IMR-90 (cell line): ENCODE measurements at regions not wholly inside any gene's neighbourhood (a gene's known extent, or its start where the extent isn't known, plus 50 kb on each side); places are given as distances from the start of the nearest gene placed in this dataset.

ENCODE experiments used
- ATAC-seq: fragments of 200-7000 bp; cut with Tn5 transposase; 2 replicates; pipeline ENCODE4 v1.9.1; 2020; ENCODE audit warnings: low read depth, mild to moderate bottlenecking, moderate library complexity
- BruUV-seq: library from RNA; stranded (reverse); fragments of 400-500 nt; replicated peaks from 2 replicates; lab custom pipeline; 2021; lab: Mats Ljungman, UMichigan
- CTCF ChIA-PET: fragments of 300-600 bp; formaldehyde crosslinking; extraction: SDS; loops from one replicate; lab custom pipeline; 2021; ENCODE audit warnings: antibody characterized with exemption; lab: Yijun Ruan, JAX
- POLR2A ChIA-PET: fragments of 300-600 bp; sonication (Branson Sonifier 250); formaldehyde crosslinking; loops from one replicate; lab custom pipeline; 2022; ENCODE audit warnings: antibody characterized with exemption; ENCODE audit not compliant: unreplicated experiment; lab: Charles Lee
- DNase-seq: peaks from one replicate; pipeline ENCODE4 v3.0.0; 2013
- H2AFZ ChIP-seq: replicated peaks from 2 replicates; pipeline ENCODE3; 2013; ENCODE audit warnings: low read length, mild to moderate bottlenecking; ENCODE audit not compliant: poor library complexity
- H2AK5ac ChIP-seq: 2 replicates; pipeline ENCODE4 v1.6.1; 2013; ENCODE audit warnings: low read depth, low read length, inconsistent platforms
- H2AK9ac ChIP-seq: replicated peaks from 2 replicates; pipeline ENCODE3; 2013; ENCODE audit warnings: mild to moderate bottlenecking, low read depth, low read length, moderate library complexity; ENCODE audit not compliant: poor library complexity
- H2BK120ac ChIP-seq: 2 replicates; pipeline ENCODE4 v1.6.1; 2013; ENCODE audit warnings: low read depth, low read length, inconsistent platforms
- H2BK15ac ChIP-seq: 3 replicates; pipeline ENCODE4 v1.6.1; 2013; ENCODE audit warnings: low read depth, low read length, inconsistent platforms
- H2BK20ac ChIP-seq: 2 replicates; pipeline ENCODE4 v1.6.1; 2013; ENCODE audit warnings: low read depth, mild to moderate bottlenecking, inconsistent platforms, low read length, moderate library complexity
- H2BK5ac ChIP-seq: 2 replicates; pipeline ENCODE4 v1.6.1; 2013; ENCODE audit warnings: mild to moderate bottlenecking, low read depth, low read length, inconsistent platforms; ENCODE audit not compliant: poor library complexity, severe bottlenecking
- H3K14ac ChIP-seq: replicated peaks from 2 replicates; pipeline ENCODE4 v1.6.1; 2013; ENCODE audit warnings: low read depth, low read length, inconsistent platforms
- H3K18ac ChIP-seq: 2 replicates; pipeline ENCODE4 v1.6.1; 2013; ENCODE audit warnings: low read depth, low read length, control low read depth
- H3K23ac ChIP-seq: 2 replicates; pipeline ENCODE4 v1.6.1; 2013; ENCODE audit warnings: low read depth, low read length, inconsistent platforms
- H3K27ac ChIP-seq: 2 replicates; pipeline ENCODE4 v1.5.1; 2013; ENCODE audit warnings: mild to moderate bottlenecking, control low read depth, low read length; ENCODE audit not compliant: insufficient read depth
- H3K27me3 ChIP-seq: 2 replicates; pipeline ENCODE4 v1.6.1; 2013; ENCODE audit warnings: low read length; ENCODE audit not compliant: control insufficient read depth, insufficient read depth
- H3K36me3 ChIP-seq: 2 replicates; pipeline ENCODE4 v1.6.1; 2013; ENCODE audit warnings: low read length, mixed read lengths; ENCODE audit not compliant: control insufficient read depth, insufficient read depth
- H3K4ac ChIP-seq: 2 replicates; pipeline ENCODE4 v1.6.1; 2013; ENCODE audit warnings: low read depth, low read length, inconsistent platforms
- H3K4me1 ChIP-seq: 2 replicates; pipeline ENCODE4 v1.6.1; 2013; ENCODE audit warnings: low read length, mixed read lengths; ENCODE audit not compliant: control insufficient read depth, insufficient read depth
- H3K4me2 ChIP-seq: 2 replicates; pipeline ENCODE4 v1.6.1; 2013; ENCODE audit warnings: low read depth, mild to moderate bottlenecking, control low read depth, low read length, moderate library complexity
- H3K4me3 ChIP-seq: 2 replicates; pipeline ENCODE4 v1.5.1; 2013; ENCODE audit warnings: low read depth, mild to moderate bottlenecking, control low read depth, low read length, moderate library complexity; ENCODE audit not compliant: insufficient read depth
- H3K56ac ChIP-seq: 2 replicates; pipeline ENCODE4 v1.6.1; 2013; ENCODE audit warnings: low read length, inconsistent platforms; ENCODE audit not compliant: insufficient read depth; ENCODE audit errors: extremely low read depth
- H3K79me1 ChIP-seq, 2 experiments: 2 replicates each; pipeline ENCODE4 v1.6.1; 2013; ENCODE audit warnings: low read length in 2 of 2, inconsistent platforms in 1 of 2, low read depth in 1 of 2
- H3K9ac ChIP-seq: 2 replicates; pipeline ENCODE4 v1.6.1; 2013; ENCODE audit warnings: low read depth, low read length, control low read depth
- H3K9me1 ChIP-seq: 2 replicates; pipeline ENCODE4 v1.6.1; 2013; ENCODE audit warnings: low read length, inconsistent platforms; ENCODE audit not compliant: insufficient read depth
- H3K9me3 ChIP-seq: 2 replicates; pipeline ENCODE4 v1.6.1; 2013; ENCODE audit warnings: low read length; ENCODE audit not compliant: control insufficient read depth, insufficient read depth
- H4K20me1 ChIP-seq: 2 replicates; pipeline ENCODE4 v1.6.1; 2013; ENCODE audit warnings: low read length, inconsistent platforms; ENCODE audit not compliant: insufficient read depth
- H4K5ac ChIP-seq: 2 replicates; pipeline ENCODE4 v1.6.1; 2013; ENCODE audit warnings: mild to moderate bottlenecking, low read depth, low read length, control low read depth
- H4K8ac ChIP-seq, 2 experiments: 2 replicates each; pipeline ENCODE4 v1.6.1; 2013; ENCODE audit warnings: low read depth in 2 of 2, low read length in 2 of 2, control low read depth in 1 of 2, inconsistent platforms in 1 of 2
- H4K91ac ChIP-seq: 2 replicates; pipeline ENCODE4 v1.6.1; 2013; ENCODE audit warnings: low read depth, low read length, inconsistent platforms; ENCODE audit not compliant: insufficient read depth
- BHLHE40 ChIP-seq: fragments of 150-350 bp; IDR thresholded peaks from 2 replicates; pipeline ENCODE4 v1.6.1; 2016; ENCODE audit warnings: mild to moderate bottlenecking, low read depth, low read length
- CEBPB ChIP-seq: IDR thresholded peaks from 2 replicates; pipeline ENCODE4 v1.6.1; 2012; ENCODE audit warnings: low read depth, low read length, improper control_type of control experiment
- CHD1 ChIP-seq: IDR thresholded peaks from 2 replicates; pipeline ENCODE4 v1.6.1; 2012; ENCODE audit warnings: low read depth, low read length, improper control_type of control experiment
- FOS ChIP-seq: fragments of 150-350 bp; IDR thresholded peaks from 2 replicates; pipeline ENCODE4 v1.6.1; 2016; ENCODE audit warnings: low read depth, low read length
- MAFK ChIP-seq: IDR thresholded peaks from 2 replicates; pipeline ENCODE4 v1.6.1; 2012; ENCODE audit warnings: low read depth, low read length, improper control_type of control experiment
- MAZ ChIP-seq: IDR thresholded peaks from 2 replicates; pipeline ENCODE4 v1.6.1; 2012; ENCODE audit warnings: low read depth, mild to moderate bottlenecking, low read length, improper control_type of control experiment, moderate library complexity, borderline replicate concordance
- MXI1 ChIP-seq: IDR thresholded peaks from 2 replicates; pipeline ENCODE4 v1.6.1; 2012; ENCODE audit warnings: low read depth, mild to moderate bottlenecking, low read length, moderate library complexity, borderline replicate concordance
- NFE2L2 ChIP-seq: fragments of 150-350 bp; IDR thresholded peaks from 2 replicates; pipeline ENCODE4 v1.6.1; 2016; ENCODE audit warnings: low read depth, mild to moderate bottlenecking, low read length
- RAD21 ChIP-seq: IDR thresholded peaks from 2 replicates; pipeline ENCODE4 v1.6.1; 2012; ENCODE audit warnings: low read length, improper control_type of control experiment
- RCOR1 ChIP-seq: IDR thresholded peaks from 2 replicates; pipeline ENCODE4 v1.6.1; 2012; ENCODE audit warnings: mild to moderate bottlenecking, low read length, improper control_type of control experiment; ENCODE audit not compliant: insufficient replicate concordance
- RFX5 ChIP-seq: IDR thresholded peaks from 2 replicates; pipeline ENCODE4 v1.8.0; 2012; ENCODE audit warnings: low read depth, mild to moderate bottlenecking, low read length, moderate library complexity
- SMC3 ChIP-seq: fragments of 150-350 bp; IDR thresholded peaks from 2 replicates; pipeline ENCODE4 v1.6.1; 2016; ENCODE audit warnings: low read depth, mild to moderate bottlenecking, antibody characterized with exemption, low read length, moderate library complexity
- WGBS, 2 experiments: methylation state at CpG; one replicate each; pipeline versions ENCODE4 v1.1.5 to v1.1.7; 2013; ENCODE audit warnings: missing lambda C conversion rate in 2 of 2; ENCODE audit not compliant: insufficient read length in 1 of 2; ENCODE audit errors: extremely low coverage in 2 of 2; 5-methylcytosine and 5-hydroxymethylcytosine counted together
- dilution Hi-C: fragments of 300-500 bp; cut with HindIII; formaldehyde crosslinking; loops from one replicate; pipeline ENCODE4 v1.14.3; 2018; ENCODE audit warnings: low sequenced_read_pairs; ENCODE audit not compliant: unreplicated experiment
- in situ Hi-C: fragments of 300-500 bp; cut with MboI; formaldehyde crosslinking; loops from 3 replicates; pipeline ENCODE4 v1.14.3; 2019; ENCODE audit warnings: low sequenced_read_pairs, inconsistent platforms, mixed read lengths
- intact Hi-C: fragments of 100-400 bp; cut with micrococcal nuclease; formaldehyde crosslinking; loops from 2 replicates; pipeline ENCODE4 v1.10.0; 2022
- TF ChIP-seq, protein P1 (sequence below): conservative IDR thresholded peaks from 2 replicates; pipeline ENCODE4 v1.5.1; 2012; ENCODE audit warnings: mild to moderate bottlenecking, low read depth, low read length, improper control_type of control experiment
- TF ChIP-seq, protein P2 (sequence below): fragments of 150-350 bp; IDR thresholded peaks from 2 replicates; pipeline ENCODE4 v1.6.1; 2017; ENCODE audit warnings: mild to moderate bottlenecking, antibody characterized with exemption, low read length, low read depth

DNA sequence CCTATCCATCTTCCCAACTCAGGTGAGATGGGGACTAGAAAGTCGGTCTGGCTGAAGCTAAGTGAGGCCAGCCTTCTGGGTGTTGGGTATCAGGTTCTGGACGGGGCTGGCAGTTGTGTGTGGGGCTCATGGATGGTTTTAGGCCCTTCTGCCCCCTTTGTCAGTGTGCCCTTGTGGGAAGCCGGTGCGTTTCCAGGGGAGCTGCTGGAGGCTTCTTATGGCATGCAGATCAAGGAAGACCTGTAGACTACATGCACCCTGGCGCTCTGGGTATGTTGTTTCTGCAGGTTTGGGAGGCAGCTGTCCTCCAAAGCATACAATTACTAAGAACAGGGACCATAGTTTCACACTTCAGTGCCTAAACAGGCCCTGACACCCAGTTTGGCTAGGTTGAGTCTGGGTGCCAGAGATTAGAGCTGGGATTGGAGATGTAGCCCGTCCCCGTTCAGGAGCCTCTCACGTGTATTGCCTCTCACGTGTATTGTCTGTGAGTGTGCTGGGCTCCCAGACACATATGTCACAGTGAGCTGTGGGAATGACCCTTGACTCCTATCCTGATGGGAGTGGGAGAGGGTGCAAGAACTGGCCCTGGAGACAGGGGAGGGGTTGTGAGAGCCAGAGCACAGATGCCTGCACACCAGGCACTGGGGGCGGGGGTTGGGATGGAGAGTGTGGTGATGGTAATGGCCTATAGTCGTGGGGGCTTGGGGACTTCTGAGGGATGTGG lies 84.4 kb downstream of the SLC25A47 start:
- Histone ChIP-seq H3K27me3 (no peaks in the 10 kb centered on the region), H3K79me1 (peaks cover 6 to 34% of the 10 kb centered on the region in 2 experiments; a peak in 3 of 4 replicates), H2BK5ac (no peak overlapping the region), H3K18ac (no peak overlapping the region), H2BK120ac (no peak overlapping the region), H2BK15ac (no peak overlapping the region), H3K4ac (no peak overlapping the region), H4K5ac (no peak overlapping the region), H3K4me3 (no peak overlapping the region), H3K36me3 (no peaks in the 10 kb centered on the region), H4K8ac (no peak overlapping the region), H2AFZ (no peak overlapping the region), H4K91ac (no peak overlapping the region), H3K4me2 (no peak overlapping the region), H3K27ac (no peak overlapping the region), H3K56ac (no peak overlapping the region), H3K9me3 (no peaks in the 10 kb centered on the region), H3K4me1 (peaks cover 9% of the 10 kb centered on the region), H3K9me1 (peaks cover 8% of the 10 kb centered on the region; the same call in 1 of the 2 replicates), H3K9ac (no peak overlapping the region), H3K14ac (no peak overlapping the region), H4K20me1 (peaks cover 4% of the 10 kb centered on the region; the same call in 1 of the 2 replicates), H2AK5ac (peak overlapping the region; percentile 9; the same call in 1 of the 2 replicates), H3K23ac (no peak overlapping the region), H2BK20ac (no peak overlapping the region), H2AK9ac (peak overlapping the region; percentile 1)
- WGBS, 2 experiments = 83% methylated on average over 5 of the region's 11 CpGs; no CpG with 5 or more reads in 1 of the 2 experiments
- ChIA-PET POLR2A (interaction anchor here (0.6 kb wide), 1 partner anchor 32 kb away, joined by 3 read pairs; a partner anchor contains a TSS), CTCF (interaction anchor here (2.1 kb wide), 1 partner anchor 10 kb away, joined by 10 read pairs; no protein-coding TSS in a partner anchor)
- no TSS peak for BruUV-seq
- dilution Hi-C loops = no loop called here
- in situ Hi-C loops = loop anchor here (10.0 to 25.0 kb wide), 2 partner anchors 427 to 830 kb away; no protein-coding TSS in a partner anchor
- DNase-seq = no peak
- no peak for ATAC-seq
- intact Hi-C loops = no loop called here
- TF ChIP-seq BHLHE40 (no peak), RCOR1 (no peak), MXI1 (no peak), NFE2L2 (no peak), MAZ (no peak), FOS (no peak), SMC3 (no peak), CEBPB (no peak), MAFK (no peak), RAD21 (no peak), CHD1 (no peak), RFX5 (no peak)
- TF ChIP-seq, protein P1, sequence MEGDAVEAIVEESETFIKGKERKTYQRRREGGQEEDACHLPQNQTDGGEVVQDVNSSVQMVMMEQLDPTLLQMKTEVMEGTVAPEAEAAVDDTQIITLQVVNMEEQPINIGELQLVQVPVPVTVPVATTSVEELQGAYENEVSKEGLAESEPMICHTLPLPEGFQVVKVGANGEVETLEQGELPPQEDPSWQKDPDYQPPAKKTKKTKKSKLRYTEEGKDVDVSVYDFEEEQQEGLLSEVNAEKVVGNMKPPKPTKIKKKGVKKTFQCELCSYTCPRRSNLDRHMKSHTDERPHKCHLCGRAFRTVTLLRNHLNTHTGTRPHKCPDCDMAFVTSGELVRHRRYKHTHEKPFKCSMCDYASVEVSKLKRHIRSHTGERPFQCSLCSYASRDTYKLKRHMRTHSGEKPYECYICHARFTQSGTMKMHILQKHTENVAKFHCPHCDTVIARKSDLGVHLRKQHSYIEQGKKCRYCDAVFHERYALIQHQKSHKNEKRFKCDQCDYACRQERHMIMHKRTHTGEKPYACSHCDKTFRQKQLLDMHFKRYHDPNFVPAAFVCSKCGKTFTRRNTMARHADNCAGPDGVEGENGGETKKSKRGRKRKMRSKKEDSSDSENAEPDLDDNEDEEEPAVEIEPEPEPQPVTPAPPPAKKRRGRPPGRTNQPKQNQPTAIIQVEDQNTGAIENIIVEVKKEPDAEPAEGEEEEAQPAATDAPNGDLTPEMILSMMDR = no peak
- TF ChIP-seq, protein P2, sequence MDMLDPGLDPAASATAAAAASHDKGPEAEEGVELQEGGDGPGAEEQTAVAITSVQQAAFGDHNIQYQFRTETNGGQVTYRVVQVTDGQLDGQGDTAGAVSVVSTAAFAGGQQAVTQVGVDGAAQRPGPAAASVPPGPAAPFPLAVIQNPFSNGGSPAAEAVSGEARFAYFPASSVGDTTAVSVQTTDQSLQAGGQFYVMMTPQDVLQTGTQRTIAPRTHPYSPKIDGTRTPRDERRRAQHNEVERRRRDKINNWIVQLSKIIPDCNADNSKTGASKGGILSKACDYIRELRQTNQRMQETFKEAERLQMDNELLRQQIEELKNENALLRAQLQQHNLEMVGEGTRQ = no peak
